Central memory CD8-positive, alpha-beta T cell (primary cell): ENCODE measurements at regions not wholly inside any gene's neighbourhood (a gene's known extent, or its start where the extent isn't known, plus 50 kb on each side); places are given as distances from the start of the nearest gene placed in this dataset.
A peak's percentile ranks its signal among the peaks of the same experiment; 100 is the strongest.

Experiments
- ATAC-seq: fragments of 150-1000 bp; cut with Tn5 transposase; replicated peaks from 2 replicates; pipeline ENCODE4 v1.10.0; 2022; ENCODE audit warnings: mild to moderate bottlenecking, moderate FRiP score, moderate number of reproducible peaks; ENCODE audit not compliant: poor library complexity, severe bottlenecking; ENCODE audit errors: extremely low read depth
- DNase-seq, 2 donors: peaks; one replicate each; pipeline ENCODE4 v3.0.0; 2021; ENCODE audit warnings: low spot score in 2 of 2
- H3K27ac Mint-ChIP-seq: one replicate; pipeline ENCODE4 v1.8.0; 2022; ENCODE audit warnings: low read depth, mild to moderate bottlenecking, moderate library complexity, mixed read lengths
- H3K27me3 Mint-ChIP-seq: one replicate; pipeline ENCODE4 v1.8.0; 2022; ENCODE audit warnings: mixed read lengths
- H3K36me3 Mint-ChIP-seq: one replicate; pipeline ENCODE4 v1.8.0; 2022; ENCODE audit warnings: mild to moderate bottlenecking, moderate library complexity, mixed read lengths; ENCODE audit not compliant: insufficient read depth
- H3K4me1 Mint-ChIP-seq: one replicate; pipeline ENCODE4 v1.8.0; 2022; ENCODE audit warnings: mixed read lengths
- H3K4me3 Mint-ChIP-seq: one replicate; pipeline ENCODE4 v1.8.0; 2022; ENCODE audit warnings: mild to moderate bottlenecking, moderate library complexity, mixed read lengths
- H3K9me3 Mint-ChIP-seq: one replicate; pipeline ENCODE4 v1.8.0; 2022; ENCODE audit warnings: mixed read lengths

DNA sequence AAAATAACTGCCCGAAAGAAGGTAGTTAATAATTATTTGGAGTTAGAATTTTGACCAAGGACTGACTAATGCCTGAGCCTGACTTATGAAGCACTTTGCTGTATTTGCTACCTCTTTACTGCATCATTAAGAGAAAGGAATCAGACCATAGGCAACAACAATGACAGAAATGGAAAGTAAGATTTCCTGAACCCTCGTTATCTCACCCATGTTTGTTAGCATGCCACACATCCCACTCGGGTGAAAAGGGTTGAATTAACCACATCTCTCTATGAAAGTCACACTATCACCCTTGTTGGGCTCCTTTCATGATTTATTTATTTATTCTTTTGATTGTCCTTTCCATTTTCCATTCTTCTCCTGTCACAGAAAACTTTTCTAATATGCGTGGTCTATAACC is 59.6 kb downstream of the OLIG3 start:
- H3K9me3 Mint-ChIP-seq, result no peaks in the 10 kb centered on the region
- peaks cover 7% of the 10 kb centered on the region for H3K4me1 Mint-ChIP-seq
- ATAC-seq (no peak), DNase-seq (no peak)
- H3K36me3 Mint-ChIP-seq, result peaks cover 3% of the 10 kb centered on the region
- H3K27me3 Mint-ChIP-seq, result peaks cover 2% of the 10 kb centered on the region
- H3K4me3 Mint-ChIP-seq, result no peak overlapping the region
- no peak overlapping the region for H3K27ac Mint-ChIP-seq

DNA sequence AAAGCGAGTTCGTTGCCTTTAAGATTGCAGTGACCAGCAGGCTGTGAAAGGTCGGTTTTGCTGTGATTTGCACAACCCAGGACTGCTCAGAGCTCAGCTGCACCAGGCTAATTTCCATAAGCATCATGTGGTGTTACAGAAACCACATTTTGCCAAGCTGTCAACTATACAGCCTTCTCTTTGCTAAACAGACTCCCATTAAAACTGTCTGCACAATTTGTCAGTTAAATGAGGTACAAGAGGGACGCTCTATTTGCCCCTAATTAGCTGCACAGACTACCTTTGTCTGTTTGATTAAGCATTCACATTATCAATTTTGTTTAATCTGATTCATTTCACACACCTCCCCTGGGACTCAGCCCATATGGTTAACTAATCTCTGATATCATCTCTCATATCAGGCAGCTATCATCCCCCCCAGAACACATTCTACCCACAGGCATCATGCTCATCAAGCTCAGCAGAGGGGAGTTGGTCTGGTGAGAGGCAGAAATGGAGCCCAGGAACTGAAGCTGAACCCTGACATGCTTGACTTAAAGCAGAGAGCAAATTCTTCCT is 62.1 kb downstream of the OLIG3 start:
- no peak for ATAC-seq
- H3K36me3 Mint-ChIP-seq, result no peaks in the 10 kb centered on the region
- DNase-seq, result no peak
- peaks cover 7% of the 10 kb centered on the region for H3K4me1 Mint-ChIP-seq
- no peak overlapping the region for H3K4me3 Mint-ChIP-seq
- no peaks in the 10 kb centered on the region for H3K9me3 Mint-ChIP-seq
- no peak overlapping the region for H3K27ac Mint-ChIP-seq
- H3K27me3 Mint-ChIP-seq, result peaks cover 7% of the 10 kb centered on the region

DNA sequence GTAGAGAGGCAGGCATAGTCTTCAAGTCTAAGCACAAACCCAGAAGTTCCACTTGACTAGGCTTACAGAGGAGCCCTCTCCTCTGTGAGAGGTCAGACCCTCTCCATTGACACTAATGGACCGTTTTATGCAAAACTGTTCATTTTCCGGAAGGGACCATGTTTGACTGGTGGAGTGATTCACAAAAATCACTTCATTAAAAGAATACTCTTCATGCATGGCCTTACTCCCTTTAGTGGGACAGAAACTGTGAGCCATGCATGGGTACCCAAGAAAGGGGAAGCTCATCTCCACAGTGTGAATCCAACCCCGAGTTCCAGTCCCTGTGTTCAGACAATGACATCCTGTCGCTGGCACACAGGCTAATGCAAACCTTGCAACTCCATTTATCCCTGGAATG is 63.2 kb downstream of the OLIG3 start:
- Mint-ChIP-seq H3K9me3 (no peaks in the 10 kb centered on the region), H3K27me3 (peaks cover 7% of the 10 kb centered on the region), H3K36me3 (no peaks in the 10 kb centered on the region), H3K27ac (no peak overlapping the region), H3K4me3 (no peak overlapping the region), H3K4me1 (peaks cover 13% of the 10 kb centered on the region)
- no peak for ATAC-seq
- no peak for DNase-seq

DNA sequence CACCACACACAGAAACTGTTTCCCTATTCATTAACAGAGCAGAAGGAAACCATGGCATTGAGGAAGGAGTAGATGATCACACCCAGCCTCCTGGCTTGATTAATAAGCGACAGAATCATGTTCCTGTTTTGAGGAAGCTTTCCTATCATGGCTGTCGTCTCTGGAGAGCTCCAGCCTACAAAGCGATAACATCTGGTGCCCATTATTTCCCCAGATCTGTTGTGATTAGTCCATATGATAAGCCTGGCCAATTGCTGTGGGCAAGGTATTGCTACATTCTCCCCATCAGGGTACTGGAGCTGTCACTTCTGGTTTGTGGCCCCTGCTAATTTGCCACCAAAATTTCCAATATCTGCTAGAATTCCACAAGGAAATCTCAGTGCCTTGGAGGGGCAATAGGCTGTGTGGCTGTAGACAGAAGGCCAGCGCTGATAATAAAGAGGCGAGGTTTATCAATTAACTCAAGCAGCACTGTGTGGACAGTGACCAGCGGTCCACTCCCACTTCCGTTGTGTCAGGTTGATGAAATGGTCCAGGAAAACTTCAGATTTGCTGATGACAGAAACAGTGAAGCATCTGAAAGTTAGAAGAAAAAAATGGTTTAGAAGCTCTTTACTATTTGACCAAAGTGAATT is 66.4 kb downstream of the OLIG3 start:
- peaks cover 28% of the 10 kb centered on the region for H3K4me1 Mint-ChIP-seq
- no peaks in the 10 kb centered on the region for H3K36me3 Mint-ChIP-seq
- no peaks in the 10 kb centered on the region for H3K9me3 Mint-ChIP-seq
- DNase-seq (no peak), ATAC-seq (no peak)
- no peak overlapping the region for H3K4me3 Mint-ChIP-seq
- H3K27me3 Mint-ChIP-seq, result peaks cover 7% of the 10 kb centered on the region
- H3K27ac Mint-ChIP-seq, result no peak overlapping the region

DNA sequence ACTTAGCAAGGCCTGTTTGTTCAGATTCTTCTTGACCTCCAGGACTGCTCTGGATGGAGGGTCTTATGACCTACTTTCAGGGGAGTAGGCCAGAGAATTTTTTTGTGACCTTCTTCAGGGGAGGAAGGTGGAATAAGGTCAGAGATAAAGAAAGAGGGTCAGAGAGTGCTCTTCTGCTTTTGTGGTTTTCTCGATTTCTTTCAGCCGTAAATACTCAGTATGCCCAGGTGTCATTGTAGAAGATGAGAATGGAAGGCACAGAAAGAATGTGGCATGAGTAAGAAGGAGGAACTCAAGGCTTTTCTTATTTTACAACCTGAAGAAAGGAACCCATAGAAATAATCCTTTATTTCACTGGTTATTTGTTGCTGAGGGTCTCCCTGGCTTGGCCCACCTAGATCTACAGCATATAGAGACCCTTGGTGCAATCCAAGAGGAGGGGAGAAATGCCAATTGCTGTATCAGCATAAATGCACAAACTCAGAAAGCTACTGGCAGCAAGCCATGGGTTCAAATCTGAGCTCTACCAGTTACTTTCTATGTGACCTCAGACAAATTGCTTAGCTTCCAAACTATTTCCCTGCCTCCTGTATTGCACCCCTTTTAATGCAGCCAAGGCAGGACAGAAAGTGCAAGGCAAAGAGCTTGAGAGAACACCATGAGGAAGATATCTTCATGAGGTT is 68.0 kb downstream of the OLIG3 start:
- ATAC-seq (no peak), DNase-seq (no peak)
- no peaks in the 10 kb centered on the region for H3K9me3 Mint-ChIP-seq
- H3K27me3 Mint-ChIP-seq, result peaks cover 7% of the 10 kb centered on the region
- no peak overlapping the region for H3K4me3 Mint-ChIP-seq
- H3K27ac Mint-ChIP-seq, result no peak overlapping the region
- H3K36me3 Mint-ChIP-seq, result no peaks in the 10 kb centered on the region
- peaks cover 22% of the 10 kb centered on the region for H3K4me1 Mint-ChIP-seq

DNA sequence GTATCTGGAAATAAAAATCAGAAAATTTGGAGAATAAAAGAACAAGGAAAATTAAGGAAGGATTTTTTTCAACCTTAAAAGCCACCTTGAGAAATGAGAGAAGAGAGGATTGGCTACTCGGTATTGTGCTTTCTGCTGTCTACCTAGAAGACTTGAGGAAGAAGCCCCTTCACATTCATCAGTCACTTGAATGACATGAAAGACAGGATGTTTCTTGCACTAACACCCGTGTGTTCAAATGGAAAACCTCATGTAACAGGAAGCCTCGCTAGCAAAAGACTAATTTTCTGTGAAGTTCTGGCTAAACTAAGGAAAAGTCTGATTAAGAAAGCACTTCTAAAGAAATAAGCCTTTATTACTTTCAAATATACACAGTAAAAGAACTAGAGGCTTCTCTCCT is 69.9 kb downstream of the OLIG3 start:
- Mint-ChIP-seq H3K9me3 (no peaks in the 10 kb centered on the region), H3K27me3 (peaks cover 2% of the 10 kb centered on the region), H3K27ac (no peak overlapping the region), H3K36me3 (no peaks in the 10 kb centered on the region), H3K4me1 (peaks cover 22% of the 10 kb centered on the region), H3K4me3 (no peak overlapping the region)
- ATAC-seq (no peak), DNase-seq (no peak)

DNA sequence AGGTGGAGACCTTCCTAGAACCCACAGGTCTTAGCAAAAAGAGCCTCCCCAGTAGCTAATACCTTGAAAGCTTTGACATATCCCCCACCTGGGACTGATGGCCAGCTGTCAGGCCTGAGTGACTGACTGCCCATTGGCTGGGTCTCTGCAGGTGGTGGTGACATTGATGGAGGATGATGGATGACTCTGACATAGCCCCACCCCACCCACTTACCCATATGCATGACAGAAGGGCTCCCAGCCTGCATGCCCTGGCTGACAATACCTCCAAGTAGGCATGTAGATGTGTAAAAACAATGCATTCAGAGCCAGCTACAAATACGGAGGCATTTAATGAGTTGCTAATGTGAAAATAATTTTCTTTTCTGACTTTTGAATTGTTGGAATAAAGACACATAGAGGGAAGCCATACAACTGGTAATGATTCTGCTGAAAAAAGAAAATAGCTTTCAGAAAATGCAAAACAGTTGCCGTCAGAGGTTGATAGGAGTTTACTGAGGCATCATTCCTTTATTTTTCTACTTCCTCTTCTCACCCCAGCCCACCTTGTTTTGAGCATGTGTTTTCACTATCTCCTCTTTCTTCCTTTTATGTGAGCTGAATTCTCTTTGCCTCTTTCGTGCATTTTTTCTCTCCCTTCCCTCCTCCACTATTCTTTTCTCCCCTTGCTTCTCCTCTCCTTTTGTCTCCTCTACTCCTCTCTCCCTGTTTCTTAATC is 70.6 kb downstream of the OLIG3 start:
- no peak for ATAC-seq
- no peak overlapping the region for H3K4me3 Mint-ChIP-seq

DNA sequence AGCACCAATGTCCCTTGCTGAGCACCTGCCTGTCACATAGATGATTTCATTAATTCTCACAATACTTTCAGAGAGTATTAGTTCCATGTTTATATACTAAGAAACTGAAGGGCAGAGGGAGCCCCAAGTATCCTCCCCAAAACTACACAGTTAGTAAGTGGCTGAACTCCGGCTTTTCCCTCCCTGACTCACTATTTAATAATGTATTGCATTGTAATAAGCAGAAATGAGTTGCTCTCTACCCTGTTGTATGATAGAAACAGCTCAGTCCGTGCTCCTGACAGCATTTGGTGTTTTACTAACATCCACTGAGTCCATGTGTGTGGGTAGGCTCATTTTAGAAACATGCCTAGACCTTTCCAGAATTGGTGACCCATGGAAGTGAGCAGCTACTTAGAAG is 76.8 kb downstream of the OLIG3 start:
- Mint-ChIP-seq H3K4me3 (no peak overlapping the region), H3K27ac (no peak overlapping the region), H3K9me3 (no peaks in the 10 kb centered on the region), H3K27me3 (no peaks in the 10 kb centered on the region), H3K36me3 (peaks cover 2% of the 10 kb centered on the region), H3K4me1 (peaks cover 14% of the 10 kb centered on the region)
- DNase-seq (no peak), ATAC-seq (no peak)

More for the DNA sequence above, 70.6 kb downstream of the OLIG3 start:
- Mint-ChIP-seq H3K36me3 (no peaks in the 10 kb centered on the region), H3K4me1 (peaks cover 22% of the 10 kb centered on the region), H3K9me3 (no peaks in the 10 kb centered on the region), H3K27ac (no peak overlapping the region), H3K27me3 (no peaks in the 10 kb centered on the region)
- DNase-seq, result no peak

DNA sequence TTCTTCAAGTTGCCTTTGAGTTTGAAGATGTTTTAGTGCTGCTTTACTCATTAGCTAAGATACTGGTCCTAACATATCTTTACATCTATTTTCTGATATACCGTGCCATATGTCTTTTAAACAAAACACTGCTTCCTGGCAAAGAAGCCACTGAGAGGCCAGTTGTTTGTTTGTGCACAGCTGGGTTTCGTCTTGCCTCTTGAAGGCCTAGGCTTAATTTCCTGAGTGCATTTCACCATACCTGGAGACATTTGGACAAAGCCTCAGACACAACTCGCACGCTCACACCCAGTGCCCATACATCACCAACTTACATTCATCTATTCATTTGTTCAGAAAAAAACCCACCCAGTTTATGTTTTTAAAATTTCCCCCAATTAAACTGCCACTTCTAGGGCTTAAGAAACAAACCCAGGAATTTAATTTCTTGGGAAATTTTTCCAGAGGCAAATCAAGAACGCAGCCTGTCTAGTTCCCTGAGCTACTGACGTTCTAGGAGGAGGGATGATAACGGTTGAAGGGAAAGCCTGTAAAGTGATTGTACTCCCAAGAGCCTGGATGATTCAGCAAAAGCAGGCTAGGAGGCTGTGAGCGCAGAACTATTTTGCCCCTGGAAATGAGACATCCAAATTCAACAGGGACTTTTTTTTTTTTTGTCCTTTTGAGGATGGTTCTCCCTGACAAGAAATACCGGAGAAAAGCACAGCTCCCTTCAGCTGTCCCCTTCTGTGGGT is 77.7 kb downstream of the OLIG3 start:
- Mint-ChIP-seq H3K27ac (no peak overlapping the region), H3K36me3 (peaks cover 2% of the 10 kb centered on the region), H3K4me3 (no peak overlapping the region), H3K27me3 (no peaks in the 10 kb centered on the region), H3K9me3 (no peaks in the 10 kb centered on the region), H3K4me1 (peaks cover 14% of the 10 kb centered on the region)
- ATAC-seq, result no peak
- no peak for DNase-seq

DNA sequence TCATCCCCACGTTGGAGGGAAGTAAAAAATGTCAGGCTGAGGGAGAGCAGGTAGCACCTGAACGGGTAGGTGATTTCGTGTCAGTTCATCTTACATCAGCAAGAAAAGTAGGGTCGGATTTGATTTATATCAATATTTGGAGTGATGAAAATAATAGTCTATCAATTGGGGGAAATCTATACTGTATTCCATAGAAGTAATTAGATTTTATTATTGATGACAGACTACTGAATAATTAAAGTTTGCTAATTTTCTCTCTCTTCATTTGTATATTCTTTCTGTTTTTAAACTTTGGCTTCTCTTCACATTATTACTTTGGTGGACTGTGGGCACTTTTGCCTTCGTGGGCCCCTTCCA is 78.4 kb downstream of the OLIG3 start:
- Mint-ChIP-seq H3K4me1 (peaks cover 14% of the 10 kb centered on the region), H3K4me3 (peak overlapping the region; percentile 74), H3K27ac (peak overlapping the region; percentile 80), H3K36me3 (peaks cover 2% of the 10 kb centered on the region), H3K27me3 (no peaks in the 10 kb centered on the region), H3K9me3 (no peaks in the 10 kb centered on the region)
- ATAC-seq (no peak), DNase-seq (no peak)

DNA sequence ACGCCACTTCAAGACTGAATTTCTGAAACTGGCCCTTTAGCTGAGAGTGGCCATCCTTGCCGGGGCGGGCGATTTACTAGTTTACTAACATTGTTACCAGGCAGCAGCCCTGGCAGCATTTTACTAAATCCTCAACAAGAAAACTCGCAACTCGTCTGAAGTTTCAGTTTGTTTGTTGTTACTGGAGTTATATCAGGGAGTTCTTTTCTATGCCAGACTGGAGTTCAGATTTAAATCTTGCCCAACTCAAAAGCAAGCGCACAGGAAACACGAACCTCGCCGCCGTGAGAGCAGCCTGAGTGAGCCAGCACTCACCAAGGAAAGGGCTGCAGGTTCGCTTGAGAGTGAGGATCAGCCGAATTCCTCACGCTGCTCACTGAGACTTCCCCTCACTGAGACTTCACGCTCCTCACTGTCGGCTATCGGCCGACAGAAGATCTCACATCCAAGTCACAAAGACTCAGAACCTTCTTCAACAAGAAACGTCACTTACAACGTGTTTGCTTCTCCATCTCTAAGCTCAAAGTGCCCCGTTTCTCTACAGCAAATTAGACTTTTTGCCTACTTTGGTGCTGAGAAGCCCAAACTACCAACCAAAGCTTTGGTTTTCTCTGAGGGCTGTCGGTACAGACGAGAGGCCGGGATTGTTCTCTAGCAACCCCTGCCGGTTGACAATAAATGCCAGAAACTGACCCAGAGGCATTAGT is 78.9 kb downstream of the OLIG3 start:
- Mint-ChIP-seq H3K4me1 (peaks cover 14% of the 10 kb centered on the region), H3K27me3 (no peaks in the 10 kb centered on the region), H3K9me3 (no peaks in the 10 kb centered on the region), H3K27ac (peak overlapping the region; percentile 80), H3K4me3 (peak overlapping the region; percentile 74), H3K36me3 (peaks cover 2% of the 10 kb centered on the region)
- DNase-seq, result peak; percentile 16 to 61
- ATAC-seq, result peak; percentile 91

DNA sequence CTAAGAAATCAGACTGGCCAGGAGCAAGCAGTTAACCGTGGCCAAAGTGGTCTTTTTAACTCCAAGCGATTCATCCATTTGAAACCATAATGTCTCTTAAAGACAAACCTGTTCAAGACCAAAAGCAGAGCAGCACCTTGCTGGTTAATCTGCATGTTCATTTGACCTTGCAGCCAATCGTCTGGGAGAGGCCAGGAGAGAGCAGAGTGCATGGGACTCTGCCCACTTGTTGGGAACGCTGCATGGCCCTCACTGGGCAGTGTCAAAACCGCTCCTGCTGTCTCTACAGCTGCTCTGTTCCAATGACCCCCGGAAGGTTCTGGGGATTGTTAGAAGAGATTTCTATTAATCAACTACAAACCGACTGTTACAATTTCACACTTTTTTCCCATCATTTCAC is 79.6 kb downstream of the OLIG3 start:
- Mint-ChIP-seq H3K27me3 (no peaks in the 10 kb centered on the region), H3K4me1 (peaks cover 14% of the 10 kb centered on the region), H3K27ac (peak overlapping the region; percentile 80), H3K4me3 (peak overlapping the region; percentile 74), H3K9me3 (no peaks in the 10 kb centered on the region), H3K36me3 (peaks cover 2% of the 10 kb centered on the region)
- DNase-seq (no peak), ATAC-seq (no peak)
